ENCODE measurements at regions not wholly inside any gene's neighbourhood (a gene's known extent, or its start where the extent isn't known, plus 50 kb on each side); places are given as distances from the start of the nearest gene placed in this dataset.
"Not testable (repeated sequence)": the region's sequence is repeated elsewhere in the genome, so short reads cannot be mapped to it uniquely, and the experiment has no call there.

DNA sequence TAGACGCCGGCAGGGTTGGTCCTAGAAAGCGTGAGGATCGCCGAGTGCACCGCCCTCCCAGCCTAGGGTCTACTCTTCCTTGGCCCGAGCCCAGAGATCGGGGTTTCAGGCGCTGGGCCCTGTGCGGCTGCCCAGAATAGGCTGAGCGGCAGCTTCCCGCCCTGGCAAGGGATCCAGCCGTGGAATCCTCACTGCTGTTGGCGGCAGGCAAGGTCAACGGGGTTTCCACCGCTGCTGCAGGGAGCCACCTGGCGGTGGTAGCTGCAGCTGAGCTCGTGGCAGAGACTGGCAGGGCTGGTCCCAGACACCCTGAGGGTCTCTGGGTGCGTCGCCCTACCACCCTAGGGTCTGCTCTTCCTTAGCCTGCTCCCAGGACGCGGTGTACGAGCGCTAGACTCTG is 583.1 kb downstream of the TUBA3C start:
- DNase-seq (ENCODE audit: low read depth in 1 of 2, low spot score in 1 of 2); H3K27me3 ChIP-seq (ENCODE audit: insufficient read depth, poor library complexity, severe bottlenecking); H3K4me3 ChIP-seq (replicated peaks; ENCODE audit: insufficient read depth, low read length); H3K27ac ChIP-seq (replicated peaks): not testable (repeated sequence)

DNA sequence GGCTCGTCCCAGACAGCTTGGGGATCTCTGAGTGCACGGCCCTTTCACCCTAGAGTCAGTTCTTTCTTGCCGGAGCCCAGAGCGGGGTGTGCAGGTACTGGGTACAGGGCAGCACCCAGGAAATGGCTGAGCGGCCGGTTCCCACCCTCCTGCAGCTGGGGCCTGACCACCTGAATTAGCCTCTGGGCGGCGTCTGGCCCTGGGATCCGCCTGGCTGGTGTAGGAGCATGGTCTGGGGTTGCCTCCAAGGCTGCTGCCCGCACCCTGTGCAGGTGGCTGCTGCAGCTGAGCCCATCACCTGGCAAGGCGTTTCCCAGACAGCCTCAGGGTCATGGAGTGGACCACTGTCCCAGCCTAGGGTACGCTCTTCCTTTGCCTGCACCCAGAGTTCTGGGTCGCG is 583.7 kb downstream of the TUBA3C start:
- not testable (repeated sequence) for H3K4me3 ChIP-seq (replicated peaks; ENCODE audit: insufficient read depth, low read length); H3K27ac ChIP-seq (replicated peaks); H3K27me3 ChIP-seq (ENCODE audit: insufficient read depth, poor library complexity, severe bottlenecking); DNase-seq (ENCODE audit: low read depth in 1 of 2, low spot score in 1 of 2)

DNA sequence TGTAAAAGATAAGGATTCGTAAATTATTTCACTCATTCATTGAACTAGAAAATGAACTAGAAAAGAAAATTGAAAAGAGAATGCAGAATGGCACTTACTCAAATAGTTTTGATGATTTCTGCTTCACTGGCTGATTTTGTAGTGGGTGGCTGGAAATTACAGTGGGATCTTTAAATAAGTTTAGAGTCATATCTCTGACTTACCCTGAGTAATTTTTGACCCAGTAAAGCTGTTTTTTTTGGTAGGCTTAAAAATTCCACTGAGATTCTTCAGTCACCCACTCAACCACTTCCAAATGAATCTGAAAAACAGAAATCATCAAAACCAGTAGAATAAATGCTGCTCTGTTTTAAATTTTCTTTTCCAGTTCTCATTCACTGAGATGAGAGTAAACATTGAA is 604.5 kb downstream of the TUBA3C start:
- H3K27me3 ChIP-seq (ENCODE audit: insufficient read depth, poor library complexity, severe bottlenecking); H3K4me3 ChIP-seq (replicated peaks; ENCODE audit: insufficient read depth, low read length); H3K27ac ChIP-seq (replicated peaks); DNase-seq (ENCODE audit: low read depth in 1 of 2, low spot score in 1 of 2): not testable (repeated sequence)

DNA sequence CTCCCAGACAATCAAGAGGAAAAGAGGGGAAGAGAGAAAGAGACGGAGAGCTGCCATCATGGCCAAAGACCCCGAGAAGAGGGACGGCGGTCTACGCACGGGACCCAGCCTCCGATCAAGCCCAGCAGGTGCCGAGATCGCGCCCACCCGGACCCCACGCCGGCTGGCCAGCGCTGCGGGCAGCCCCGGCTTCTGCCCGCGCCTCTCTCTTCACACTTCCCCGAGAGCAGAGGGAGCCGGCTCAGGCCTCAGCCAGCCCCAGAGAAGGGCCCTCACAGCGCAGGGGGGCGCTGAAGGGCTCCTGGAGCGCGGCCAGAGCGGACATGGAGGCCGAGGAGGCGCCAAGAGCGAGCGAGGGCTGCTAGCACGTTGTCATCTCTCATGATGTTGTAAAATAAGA is 613.7 kb downstream of the TUBA3C start:
- not testable (repeated sequence) for H3K4me3 ChIP-seq (replicated peaks; ENCODE audit: insufficient read depth, low read length); H3K27ac ChIP-seq (replicated peaks); DNase-seq (ENCODE audit: low read depth in 1 of 2, low spot score in 1 of 2); H3K27me3 ChIP-seq (ENCODE audit: insufficient read depth, poor library complexity, severe bottlenecking)
